ENCODE measurements at regions not wholly inside any gene's neighbourhood (a gene's known extent, or its start where the extent isn't known, plus 50 kb on each side); places are given as distances from the start of the nearest gene placed in this dataset.

- DNase-seq, result no peak
These were observed 63.4 kb upstream of the SLC6A6 start for GRCh38 chr3:14338898-14339458.

GRCh38 chr3:14340960-14341708, 61.3 kb upstream of the SLC6A6 start:
- DNase-seq, result no peak

- DNase-seq, result no peak
These were observed 58.9 kb upstream of the SLC6A6 start for GRCh38 chr3:14343338-14344112.

- DNase-seq, result no peak
These were observed 58.1 kb upstream of the SLC6A6 start for GRCh38 chr3:14344351-14344750.

GRCh38 chr3:14345496-14346150, 56.8 kb upstream of the SLC6A6 start:
- DNase-seq, result no peak

GRCh38 chr3:14346191-14346590, 56.2 kb upstream of the SLC6A6 start:
- no peak for DNase-seq

- no peak for DNase-seq
These were observed 55.8 kb upstream of the SLC6A6 start for GRCh38 chr3:14346642-14347041.

GRCh38 chr3:14347110-14347509, 55.3 kb upstream of the SLC6A6 start:
- DNase-seq, result no peak

GRCh38 chr3:14351617-14352001, 50.8 kb upstream of the SLC6A6 start:
- DNase-seq, result no peak

- no peak for DNase-seq
These were observed 50.3 kb upstream of the SLC6A6 start for GRCh38 chr3:14352002-14352627.
